ENCODE measurements at regions not wholly inside any gene's neighbourhood (a gene's known extent, or its start where the extent isn't known, plus 50 kb on each side); places are given as distances from the start of the nearest gene placed in this dataset.
"Not testable (repeated sequence)": the region's sequence is repeated elsewhere in the genome, so short reads cannot be mapped to it uniquely, and the experiment has no call there.

- DNase-seq, result no peak
These were observed 204.3 kb downstream of the DMRTA1 start for GRCh38 chr9:22650946-22651345.

GRCh38 chr9:22654833-22655232, 208.2 kb downstream of the DMRTA1 start:
- DNase-seq, result no peak

- no peak for DNase-seq
These were observed 211.1 kb downstream of the DMRTA1 start for GRCh38 chr9:22657713-22658112.

GRCh38 chr9:22658484-22658883, 211.9 kb downstream of the DMRTA1 start:
- not testable (repeated sequence) for DNase-seq

GRCh38 chr9:22682536-22682935, 235.9 kb downstream of the DMRTA1 start:
- DNase-seq, result no peak

GRCh38 chr9:22682961-22683699, 236.5 kb downstream of the DMRTA1 start:
- DNase-seq, result no peak

- DNase-seq, result no peak
These were observed 237.1 kb downstream of the DMRTA1 start for GRCh38 chr9:22683700-22684075.

GRCh38 chr9:22693156-22693555, 246.5 kb downstream of the DMRTA1 start:
- DNase-seq, result no peak

GRCh38 chr9:22700171-22700570, 253.5 kb downstream of the DMRTA1 start:
- no peak for DNase-seq

- DNase-seq, result no peak
These were observed 272.0 kb downstream of the DMRTA1 start for GRCh38 chr9:22718653-22719052.

GRCh38 chr9:22722492-22722891, 275.9 kb downstream of the DMRTA1 start:
- no peak for DNase-seq

- DNase-seq, result no peak
These were observed 285.2 kb downstream of the DMRTA1 start for GRCh38 chr9:22731786-22732185.

GRCh38 chr9:22739712-22740111, 293.1 kb downstream of the DMRTA1 start:
- DNase-seq, result no peak

- no peak for DNase-seq
These were observed 294.2 kb downstream of the DMRTA1 start for GRCh38 chr9:22740781-22741180.

- no peak for DNase-seq
These were observed 295.8 kb downstream of the DMRTA1 start for GRCh38 chr9:22742401-22742800.

- no peak for DNase-seq
These were observed 327.0 kb downstream of the DMRTA1 start for GRCh38 chr9:22773501-22774220.

GRCh38 chr9:22790329-22790728, 343.7 kb downstream of the DMRTA1 start:
- no peak for DNase-seq

- DNase-seq, result no peak
These were observed 362.3 kb downstream of the DMRTA1 start for GRCh38 chr9:22808876-22809275.

- DNase-seq, result no peak
These were observed 362.7 kb downstream of the DMRTA1 start for GRCh38 chr9:22809371-22809770.

GRCh38 chr9:22813529-22813928, 366.9 kb downstream of the DMRTA1 start:
- DNase-seq, result peak; percentile 49

GRCh38 chr9:22815246-22815645, 368.6 kb downstream of the DMRTA1 start:
- no peak for DNase-seq

- no peak for DNase-seq
These were observed 370.6 kb downstream of the DMRTA1 start for GRCh38 chr9:22817181-22817580.

- no peak for DNase-seq
These were observed 382.6 kb downstream of the DMRTA1 start for GRCh38 chr9:22829236-22829635.

GRCh38 chr9:22838266-22838665, 391.6 kb downstream of the DMRTA1 start:
- DNase-seq, result no peak
